HG02610 (cell line): ENCODE measurements at regions not wholly inside any gene's neighbourhood (a gene's known extent, or its start where the extent isn't known, plus 50 kb on each side); places are given as distances from the start of the nearest gene placed in this dataset.
A peak's percentile ranks its signal among the peaks of the same experiment; 100 is the strongest.
"Not testable (repeated sequence)": the region's sequence is repeated elsewhere in the genome, so short reads cannot be mapped to it uniquely, and the experiment has no call there.

Experiments
- ATAC-seq: cut with Tn5 transposase; IDR thresholded peaks from one replicate; pipeline ENCODE4 v1.9.1; 2021; ENCODE audit warnings: mild to moderate bottlenecking, moderate library complexity; ENCODE audit not compliant: unreplicated experiment

GRCh38 chr18:6521803-6522418, 107.2 kb upstream of the L3MBTL4 start:
- ATAC-seq: peak; percentile 61

- no peak for ATAC-seq
Observed at GRCh38 chr18:6525604-6526003, 110.9 kb upstream of the L3MBTL4 start.

GRCh38 chr18:6537475-6537874, 122.8 kb upstream of the L3MBTL4 start:
- ATAC-seq: peak; percentile 93

- not testable (repeated sequence) for ATAC-seq
Observed at GRCh38 chr18:6541131-6541679, 126.5 kb upstream of the L3MBTL4 start.

- ATAC-seq: no peak
Observed at GRCh38 chr18:6542296-6542695, 127.6 kb upstream of the L3MBTL4 start.

GRCh38 chr18:6543330-6543908, 128.7 kb upstream of the L3MBTL4 start:
- no peak for ATAC-seq

- no peak for ATAC-seq
Observed at GRCh38 chr18:6546229-6546628, 131.5 kb upstream of the L3MBTL4 start.

GRCh38 chr18:6547476-6547875, 132.8 kb upstream of the L3MBTL4 start:
- ATAC-seq: no peak

- no peak for ATAC-seq
Observed at GRCh38 chr18:6553234-6553900, 138.7 kb upstream of the L3MBTL4 start.

GRCh38 chr18:6557057-6557769, 142.5 kb upstream of the L3MBTL4 start:
- no peak for ATAC-seq

GRCh38 chr18:6557770-6558248, 143.1 kb upstream of the L3MBTL4 start:
- ATAC-seq: no peak

- ATAC-seq: no peak
Observed at GRCh38 chr18:6558446-6559156, 143.9 kb upstream of the L3MBTL4 start.

GRCh38 chr18:6559296-6559695, 144.6 kb upstream of the L3MBTL4 start:
- no peak for ATAC-seq

- no peak for ATAC-seq
Observed at GRCh38 chr18:6561016-6561415, 146.3 kb upstream of the L3MBTL4 start.

- no peak for ATAC-seq
Observed at GRCh38 chr18:6561420-6561861, 146.7 kb upstream of the L3MBTL4 start.

- ATAC-seq: no peak
Observed at GRCh38 chr18:6561862-6562291, 147.2 kb upstream of the L3MBTL4 start.

GRCh38 chr18:6563896-6564295, 149.2 kb upstream of the L3MBTL4 start:
- ATAC-seq: no peak

- ATAC-seq: no peak
Observed at GRCh38 chr18:6564950-6565814, 150.5 kb upstream of the L3MBTL4 start.

- no peak for ATAC-seq
Observed at GRCh38 chr18:6565815-6566081, 151.0 kb upstream of the L3MBTL4 start.
